Limb (tissue), 2 donors: ENCODE measurements at regions not wholly inside any gene's neighbourhood (a gene's known extent, or its start where the extent isn't known, plus 50 kb on each side); places are given as distances from the start of the nearest gene placed in this dataset.

Source experiments
- DNase-seq, 2 donors: peaks; one replicate each; pipeline ENCODE4 v3.0.0-alpha.2; 2016; ENCODE audit errors: extremely low spot score in 2 of 2

DNA sequence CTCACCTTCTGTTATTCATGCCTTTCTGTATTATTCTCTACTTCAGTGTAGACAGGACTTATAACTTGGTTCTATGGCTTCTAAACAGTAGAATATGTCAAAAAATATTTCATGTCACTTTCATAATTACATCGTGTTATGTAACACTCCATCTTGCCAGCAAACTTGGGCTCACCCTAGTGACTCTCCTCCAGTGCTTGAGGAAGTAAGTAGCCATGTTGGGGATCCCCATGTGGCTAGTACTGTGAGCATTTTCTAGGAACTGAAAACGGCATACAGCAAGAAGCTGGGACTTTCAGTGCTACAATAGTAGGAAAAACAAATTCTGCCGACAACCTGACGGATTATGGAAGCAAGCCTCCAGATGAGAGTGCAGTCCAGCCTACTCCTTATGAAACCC, 495.6 kb downstream of the SLITRK6 start:
- DNase-seq = no peak

DNA sequence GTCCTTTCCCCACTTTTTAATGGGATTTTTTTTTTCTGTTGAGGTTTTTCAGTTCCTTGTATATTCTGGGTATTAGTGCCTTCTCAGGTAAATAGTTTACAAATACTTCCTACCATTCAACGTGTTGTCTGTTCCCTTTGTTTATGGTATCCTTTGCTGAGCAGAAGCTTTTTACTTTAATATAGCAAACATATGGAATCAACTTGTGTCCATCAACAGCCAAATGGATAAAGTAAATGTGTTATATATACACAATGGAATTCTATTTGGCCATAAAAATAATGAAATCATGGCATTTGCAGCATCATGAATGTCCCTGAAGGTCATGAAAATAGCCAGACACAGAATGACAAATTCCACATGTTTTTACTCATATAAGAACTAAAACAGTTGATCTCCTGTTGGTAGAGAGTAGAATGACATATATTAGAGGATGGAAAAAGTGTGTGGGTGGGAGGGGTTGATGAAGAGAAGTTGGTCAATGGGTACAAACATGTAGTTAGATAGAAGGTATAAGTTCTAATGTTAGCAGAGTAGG, 500.8 kb downstream of the SLITRK6 start:
- DNase-seq = no peak

DNA sequence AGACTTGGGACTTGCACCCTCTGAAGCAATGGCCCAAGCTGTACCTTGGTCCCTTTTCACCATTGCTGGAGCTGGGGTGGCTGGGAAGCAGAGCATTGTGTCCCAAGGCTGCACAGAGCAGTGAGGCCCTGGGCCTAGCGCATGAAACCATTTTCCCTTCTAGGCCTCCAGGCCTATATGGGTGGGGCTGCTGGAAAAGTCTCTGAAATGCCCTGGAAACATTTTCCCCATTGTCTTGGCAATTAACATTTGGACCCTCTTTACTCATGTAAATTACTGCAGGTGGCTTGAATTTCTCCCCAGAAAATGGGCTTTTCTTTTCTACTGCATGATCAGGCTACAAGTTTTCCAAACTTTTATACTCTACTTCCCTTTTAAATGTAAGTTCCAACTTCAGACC, 510.5 kb downstream of the SLITRK6 start:
- no peak for DNase-seq

DNA sequence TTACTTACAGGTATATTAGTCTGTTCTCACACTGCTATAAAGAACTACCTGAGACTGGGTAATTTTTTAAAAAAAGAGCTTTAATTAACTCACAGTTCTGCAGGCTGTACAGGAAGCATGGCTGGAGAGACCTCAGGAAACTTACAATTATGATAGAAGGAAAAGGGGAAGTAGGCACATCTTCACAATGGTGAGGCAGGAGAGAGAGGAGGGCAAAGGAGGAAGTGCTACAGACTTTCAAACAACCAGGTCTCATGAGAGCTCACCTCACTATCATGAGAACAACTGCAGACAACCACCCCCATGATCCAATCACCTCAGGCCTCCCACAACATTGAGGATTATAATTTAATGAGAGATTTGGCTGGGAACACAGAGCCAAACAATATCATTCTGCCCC, 511.7 kb downstream of the SLITRK6 start:
- no peak for DNase-seq

DNA sequence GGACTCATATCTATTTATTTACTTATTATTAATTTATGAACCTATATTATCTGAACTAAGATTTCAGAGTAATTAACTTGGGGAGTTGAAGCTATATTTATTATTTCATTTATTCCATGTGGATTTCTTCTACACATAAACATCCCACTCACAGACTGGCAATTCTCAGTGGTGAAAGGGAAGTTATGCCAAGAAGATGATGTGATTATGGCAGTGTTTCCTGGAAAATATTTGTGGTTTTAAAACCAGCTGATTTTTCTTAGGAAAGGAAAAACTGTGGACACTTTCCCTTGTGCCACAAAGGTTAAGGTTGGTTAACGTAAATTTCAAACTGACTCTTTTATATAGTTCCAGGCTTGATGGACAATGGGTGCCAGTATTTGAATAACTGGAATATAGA, 513.1 kb downstream of the SLITRK6 start:
- no peak for DNase-seq

DNA sequence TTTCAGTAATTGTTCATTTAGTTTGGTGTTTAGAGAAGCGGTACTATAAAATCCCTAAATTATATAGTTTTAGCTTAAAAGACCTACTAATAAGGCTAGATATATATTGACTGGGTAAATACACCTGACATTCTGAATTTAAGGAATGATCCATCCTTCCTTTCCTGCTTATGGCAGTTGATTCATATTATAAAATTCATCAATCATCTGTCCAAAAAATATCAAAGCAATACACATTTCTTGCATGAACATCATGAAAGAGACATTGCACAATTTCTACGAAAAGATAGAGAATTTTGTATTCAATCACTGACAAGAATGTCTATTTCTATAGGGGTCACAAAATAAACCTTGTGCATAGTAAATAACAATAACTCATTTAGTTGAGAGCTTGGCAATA, 514.9 kb downstream of the SLITRK6 start:
- DNase-seq = no peak

DNA sequence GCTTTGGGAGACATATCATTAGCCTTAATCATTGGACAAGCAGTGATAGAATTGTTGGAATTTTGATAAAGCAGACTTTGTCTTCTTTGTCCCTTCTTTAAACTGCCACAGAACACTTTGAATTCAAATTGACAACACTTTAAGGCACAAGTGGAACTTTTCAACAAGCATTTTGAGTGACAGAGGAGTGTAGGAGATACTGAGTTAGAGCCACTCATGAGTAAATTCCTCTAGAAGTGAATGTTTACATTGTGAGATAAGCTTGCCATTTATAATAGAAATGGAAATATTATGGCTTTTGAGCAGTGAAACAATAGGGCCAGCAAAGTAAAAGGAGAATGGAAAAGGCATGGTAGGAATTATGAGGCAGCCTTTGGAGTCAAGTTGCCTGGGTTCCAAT, 515.8 kb downstream of the SLITRK6 start:
- DNase-seq = no peak

DNA sequence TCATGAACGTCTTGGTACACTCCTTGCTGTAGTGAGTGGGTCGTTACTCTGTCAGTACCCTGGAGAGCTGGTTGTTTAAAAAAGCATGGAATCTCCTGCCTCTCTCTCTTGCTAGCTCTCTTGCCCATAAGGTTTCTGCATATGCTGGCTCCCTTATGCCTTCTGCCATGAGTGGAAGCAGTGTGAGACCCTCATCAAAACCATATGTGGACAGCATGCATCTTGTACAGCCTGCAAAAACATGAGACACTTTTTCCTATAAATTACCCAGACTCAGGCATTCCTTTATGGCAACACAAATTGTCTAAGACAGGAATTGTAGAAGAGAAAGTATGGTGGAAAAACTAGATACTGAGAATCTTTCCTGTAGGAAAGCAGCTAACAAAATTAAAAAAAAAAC, 516.3 kb downstream of the SLITRK6 start:
- DNase-seq = no peak

DNA sequence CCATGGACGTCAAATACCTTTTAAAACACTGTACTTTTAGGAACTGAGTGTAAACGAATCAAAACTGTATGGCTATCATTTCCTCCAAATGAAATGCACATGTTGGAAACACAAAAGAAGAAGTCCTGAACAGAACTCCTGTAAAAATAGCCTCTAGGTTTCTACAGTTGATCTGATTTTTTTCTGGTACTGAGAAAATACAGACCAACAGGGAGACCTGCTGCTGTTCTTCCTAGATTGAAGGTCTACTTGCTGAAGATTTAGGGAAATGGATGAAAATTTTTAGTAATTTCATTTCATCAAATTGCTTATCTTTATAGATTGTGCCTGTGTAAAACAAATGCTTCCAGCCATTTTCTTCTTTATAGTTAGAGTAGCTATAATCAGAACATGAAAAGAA, 520.4 kb downstream of the SLITRK6 start:
- no peak for DNase-seq

DNA sequence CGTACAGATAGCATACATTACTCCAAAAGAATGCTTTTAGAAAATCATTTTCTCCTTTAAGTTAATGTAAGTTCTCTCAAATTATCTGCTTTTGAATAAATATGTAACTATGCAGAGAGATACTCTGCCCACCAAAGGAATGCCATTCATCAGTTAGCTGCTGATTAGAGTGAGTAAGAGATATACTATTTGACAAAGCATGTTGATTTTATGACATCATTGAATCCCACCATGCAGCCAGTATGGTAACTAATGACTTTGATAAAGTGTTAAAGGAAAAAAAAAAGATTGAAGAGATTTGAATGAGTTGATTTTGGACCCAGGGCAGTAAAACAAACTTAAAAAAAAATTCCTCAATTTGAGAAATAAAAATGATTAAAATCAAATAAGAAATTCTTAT, 521.5 kb downstream of the SLITRK6 start:
- no peak for DNase-seq

DNA sequence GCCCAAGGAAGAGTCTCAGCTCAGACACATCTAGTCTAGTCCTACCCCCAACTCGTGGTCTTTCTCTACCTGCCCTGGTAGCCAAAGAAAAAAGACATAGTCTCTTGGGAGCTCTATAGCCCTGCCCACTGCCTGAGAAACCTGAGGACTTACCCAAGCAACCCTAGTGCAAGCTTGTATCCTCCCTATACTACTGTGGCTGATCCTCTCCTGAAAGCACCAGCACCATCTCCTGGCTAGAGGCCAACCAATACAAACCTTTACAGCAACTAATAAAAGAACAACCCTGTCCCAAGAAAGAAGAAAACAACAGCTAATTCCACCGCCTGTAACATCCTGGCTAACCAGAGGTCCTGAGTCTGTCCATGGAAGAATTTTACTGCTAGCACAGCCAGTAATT, 532.4 kb downstream of the SLITRK6 start:
- no peak for DNase-seq

DNA sequence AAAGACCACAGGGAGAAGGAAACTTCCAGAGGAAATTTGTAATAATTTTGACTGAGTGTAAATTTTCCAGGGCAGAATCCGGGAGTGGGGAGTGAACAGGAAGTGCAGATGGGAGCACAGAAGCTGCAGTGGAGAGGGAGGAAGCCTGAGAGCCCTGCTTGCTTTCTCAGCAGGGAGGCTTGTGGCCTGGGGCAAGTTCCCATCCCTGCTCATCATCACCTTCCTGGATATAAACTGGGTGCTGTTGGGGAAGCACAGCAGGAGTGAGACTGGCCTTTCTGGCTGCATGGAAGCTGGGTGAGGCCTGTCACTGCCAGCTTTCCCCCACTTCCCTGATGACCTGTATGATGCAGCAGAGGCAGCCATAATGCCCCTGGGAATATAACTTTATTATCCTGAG, 532.9 kb downstream of the SLITRK6 start:
- DNase-seq = no peak

DNA sequence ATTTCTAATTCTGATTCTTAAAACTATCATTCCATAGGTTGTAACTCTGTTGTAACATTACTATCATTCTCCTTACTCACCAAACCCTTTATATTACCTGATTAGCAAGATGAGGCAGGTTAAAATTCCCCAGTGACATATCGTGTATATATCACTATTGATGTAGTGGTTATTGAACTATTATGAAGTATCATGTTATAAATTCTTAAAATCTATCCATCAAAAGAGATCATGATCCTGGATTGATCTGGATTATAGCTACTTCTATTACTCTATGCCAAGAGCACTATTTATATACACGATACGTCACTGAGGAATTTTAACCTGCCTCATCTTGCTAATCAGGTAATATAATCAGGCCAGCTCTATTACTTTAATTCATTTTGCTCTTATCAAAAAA, 533.9 kb downstream of the SLITRK6 start:
- DNase-seq = no peak

DNA sequence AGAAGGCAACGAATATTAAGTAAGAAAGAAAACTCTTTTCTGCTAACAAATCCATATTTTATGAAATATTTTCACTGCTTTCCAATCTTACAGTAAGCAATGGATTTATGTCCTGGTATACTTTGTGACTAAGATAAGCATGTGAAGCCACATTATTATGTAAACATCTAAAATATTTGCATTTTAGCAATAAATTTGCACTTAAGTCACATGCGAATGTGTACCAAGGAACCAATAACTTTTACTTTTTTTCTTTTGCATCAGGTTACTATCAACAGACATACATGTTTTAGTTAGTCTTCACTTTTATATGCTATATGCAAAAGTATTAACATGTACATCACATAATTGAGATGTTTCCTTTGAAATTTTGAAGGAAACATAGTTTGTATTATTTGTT, 536.7 kb downstream of the SLITRK6 start:
- no peak for DNase-seq

DNA sequence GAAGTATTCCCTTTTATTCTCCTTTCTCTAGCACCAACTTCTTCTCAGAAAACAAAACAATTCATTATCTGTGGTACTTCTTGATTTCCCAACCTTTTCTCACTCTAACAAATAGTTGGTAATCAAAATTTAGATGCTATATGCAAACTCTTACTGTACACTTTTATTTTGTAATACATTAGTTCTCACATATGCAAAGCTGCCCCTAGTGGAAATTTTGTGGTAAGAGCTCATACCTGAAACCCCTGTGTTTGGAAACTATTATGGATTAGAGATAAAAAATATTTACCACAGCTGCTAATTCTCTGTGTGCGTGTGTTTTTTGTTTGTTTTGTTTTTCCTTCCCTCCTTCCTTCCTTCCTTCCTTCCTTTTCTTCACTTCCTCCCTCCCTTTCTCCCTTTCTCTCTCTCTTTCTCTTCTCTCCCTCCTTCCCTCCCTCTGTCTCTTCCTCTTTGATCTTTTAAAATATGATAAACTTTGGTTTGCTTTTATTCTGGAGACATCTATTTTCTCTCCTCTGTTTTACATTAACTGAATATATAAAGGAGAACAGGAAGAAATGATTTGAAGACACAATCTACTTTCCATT, 537.4 kb downstream of the SLITRK6 start:
- DNase-seq = no peak

DNA sequence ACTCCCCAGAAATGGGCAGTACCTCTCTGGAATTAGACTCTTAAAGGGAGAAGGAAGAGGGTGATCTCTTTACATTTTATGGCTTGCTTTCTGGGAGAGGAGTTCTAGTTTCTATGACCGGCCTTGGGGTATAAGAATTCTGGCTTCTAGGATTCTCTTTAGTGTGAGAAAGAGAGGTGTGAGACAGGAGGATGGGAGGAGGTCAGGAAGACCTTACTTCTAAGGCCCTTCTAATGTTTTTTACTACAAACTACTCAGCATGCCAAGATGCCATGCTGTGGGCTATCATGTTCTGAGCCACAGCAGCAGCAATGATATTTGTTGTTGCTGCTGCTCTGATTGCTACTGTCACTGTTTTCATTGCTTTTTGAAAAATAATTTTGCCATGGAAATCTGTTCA, 538.3 kb downstream of the SLITRK6 start:
- DNase-seq = no peak

DNA sequence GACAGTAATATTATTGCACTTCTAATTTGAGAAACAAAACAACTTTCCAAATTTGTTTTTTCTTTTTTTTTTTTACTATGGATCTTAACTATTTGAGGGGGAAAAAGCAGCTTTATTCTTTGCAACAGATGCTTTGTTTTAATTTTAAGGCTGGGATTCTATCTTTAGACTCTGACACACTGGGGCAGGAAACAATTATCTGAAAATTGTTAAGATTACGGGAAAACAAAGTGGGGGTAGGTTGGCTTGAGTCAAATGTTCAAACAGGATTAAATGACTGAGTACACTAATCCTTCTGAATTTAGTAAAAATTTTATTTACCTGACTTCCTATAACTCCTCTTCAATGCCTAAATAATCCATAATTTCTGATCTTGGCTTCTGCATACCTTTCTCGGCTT, 543.2 kb downstream of the SLITRK6 start:
- no peak for DNase-seq

DNA sequence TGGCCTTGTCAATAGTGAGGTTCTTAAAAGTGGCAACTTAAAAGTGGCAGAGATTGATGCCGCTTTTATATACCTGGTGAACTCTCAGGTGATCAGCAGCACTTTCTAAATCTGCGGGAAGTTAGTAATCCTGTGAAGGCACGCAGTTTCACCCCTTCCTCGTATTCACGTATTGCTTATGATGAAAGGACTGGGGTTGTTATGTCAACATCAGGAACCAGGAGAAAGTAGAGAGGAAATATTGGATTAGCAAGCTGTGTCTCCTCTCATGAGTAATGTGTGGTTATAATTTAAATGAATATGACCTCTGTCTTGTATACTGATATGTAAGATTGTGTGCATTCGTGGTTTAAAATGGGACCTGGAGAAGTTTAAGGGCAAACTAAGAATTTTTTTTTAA, 544.6 kb downstream of the SLITRK6 start:
- no peak for DNase-seq

DNA sequence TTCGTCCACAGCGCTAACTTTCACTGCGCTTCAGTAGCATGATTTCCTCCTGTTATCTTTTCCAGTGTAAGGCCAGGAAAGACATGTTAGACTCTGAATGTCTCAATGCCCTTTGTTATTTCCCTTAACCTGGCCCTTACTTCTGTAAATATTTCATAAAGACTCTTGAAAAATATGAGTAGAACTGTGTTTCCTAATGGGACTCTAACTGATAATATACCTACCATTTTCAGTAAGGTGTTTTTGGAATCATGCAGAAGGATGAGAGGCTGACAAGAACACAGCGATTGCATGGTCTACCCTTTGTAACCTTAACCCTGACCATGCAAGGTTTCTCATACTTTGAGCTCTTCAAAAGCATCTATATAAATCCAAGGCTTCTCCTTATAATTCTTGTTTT, 550.1 kb downstream of the SLITRK6 start:
- DNase-seq = no peak

DNA sequence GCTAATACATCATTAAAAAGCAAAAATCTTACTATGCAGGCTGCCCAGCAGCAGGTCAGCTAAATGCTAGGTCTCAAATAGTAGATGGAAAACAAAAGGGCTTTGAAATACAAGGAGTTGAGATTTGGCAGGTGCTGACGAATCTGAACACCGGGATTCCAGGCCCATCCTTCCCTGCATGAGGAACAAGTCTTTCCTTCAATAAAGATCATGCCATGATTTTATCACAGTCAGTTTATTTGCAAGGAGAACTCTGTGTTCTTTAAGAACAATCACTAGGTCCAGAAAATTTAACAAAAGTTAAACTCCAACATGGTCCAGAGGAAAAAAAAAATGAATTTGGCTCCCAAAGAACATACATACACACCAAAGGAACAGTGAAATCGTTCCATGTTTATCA, 551.4 kb downstream of the SLITRK6 start:
- DNase-seq = no peak

DNA sequence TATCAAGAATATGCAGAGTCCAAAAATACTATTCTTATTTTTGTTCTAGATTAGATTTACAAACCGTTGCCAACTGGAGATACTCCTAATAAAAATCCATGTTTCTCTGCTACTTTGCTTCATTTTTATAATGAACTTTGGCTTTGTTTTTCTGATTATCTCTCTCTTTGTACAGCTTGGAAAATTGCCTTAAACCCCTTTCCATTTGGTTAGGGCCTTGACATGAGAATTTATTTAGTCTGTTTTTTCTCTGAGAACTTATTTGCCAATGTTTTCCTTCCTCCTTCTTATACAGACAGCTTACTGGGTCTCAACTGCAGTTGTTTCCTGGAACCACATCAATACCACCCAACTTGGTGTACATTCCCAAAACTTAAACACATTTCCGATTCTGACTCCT, 555.4 kb downstream of the SLITRK6 start:
- no peak for DNase-seq

DNA sequence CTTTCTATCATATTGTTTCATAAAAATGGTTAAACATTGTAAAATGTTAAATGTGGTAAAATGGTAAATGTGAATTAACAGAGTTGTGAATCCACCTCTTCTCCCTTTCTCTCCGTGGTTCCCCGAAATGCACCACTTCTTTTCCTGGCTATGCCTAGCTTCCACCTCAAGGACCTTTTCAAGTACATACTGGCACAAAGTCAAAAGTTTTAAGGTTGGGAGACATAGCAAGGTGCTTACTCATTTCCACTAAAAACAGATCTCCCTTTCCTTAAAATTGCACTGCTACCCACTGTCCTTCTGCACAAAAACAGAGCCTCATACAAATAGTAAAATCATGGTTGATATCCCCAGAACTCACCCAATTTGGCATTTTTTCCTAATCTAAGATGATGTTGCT, 558.2 kb downstream of the SLITRK6 start:
- DNase-seq = no peak

DNA sequence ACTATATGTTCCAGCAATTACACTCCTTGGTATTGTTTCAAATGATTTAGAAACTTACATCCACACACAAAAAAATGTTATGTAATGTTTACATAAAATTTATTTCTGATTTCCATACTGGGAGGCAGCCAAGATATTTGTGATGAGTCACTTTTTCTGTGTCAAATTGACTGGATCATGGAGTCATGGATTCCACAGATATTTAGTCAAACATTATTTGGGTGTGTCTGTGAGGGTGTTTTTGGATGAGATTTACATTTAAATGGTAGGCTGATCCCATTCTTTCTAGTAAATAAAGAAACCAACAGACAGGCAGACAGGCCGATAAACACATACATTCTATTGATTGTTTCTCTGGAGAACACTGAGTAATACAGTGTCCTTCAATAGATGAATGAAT, 562.8 kb downstream of the SLITRK6 start:
- DNase-seq = no peak

DNA sequence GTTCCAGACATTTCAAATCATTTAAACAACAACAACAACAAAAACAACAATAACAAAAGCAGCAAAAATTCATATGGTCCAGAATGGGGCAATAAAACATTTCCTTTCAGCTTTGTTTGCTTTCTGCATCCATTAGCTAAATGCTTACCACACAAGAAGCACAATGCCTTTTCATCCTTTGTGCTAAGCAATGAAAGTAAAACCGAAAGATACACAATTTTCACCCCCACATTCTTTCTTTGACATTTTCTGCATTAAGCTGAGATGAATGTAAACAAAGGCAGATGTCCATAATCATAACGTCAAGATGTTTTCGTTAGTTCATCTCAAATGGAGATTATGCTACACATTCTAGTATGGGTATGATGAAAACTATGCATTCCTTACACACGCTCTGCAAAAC, 568.5 kb downstream of the SLITRK6 start:
- DNase-seq = no peak
